K562 (cell line): ENCODE measurements at regions not wholly inside any gene's neighbourhood (a gene's known extent, or its start where the extent isn't known, plus 50 kb on each side); places are given as distances from the start of the nearest gene placed in this dataset.
"Not testable (repeated sequence)": the region's sequence is repeated elsewhere in the genome, so short reads cannot be mapped to it uniquely, and the experiment has no call there.

Source experiments
- CREB1 ChIP-seq, 2 experiments: sonication (generic) in 1 of 2; formaldehyde crosslinking in 1 of 2; IDR thresholded peaks; 2 replicates each; pipeline versions ENCODE4 v1.6.1 to v1.8.0; 2012 to 2022; ENCODE audit warnings: inconsistent platforms in 1 of 2, mild to moderate bottlenecking in 1 of 2, missing genetic modification reagents in 1 of 2, moderate library complexity in 1 of 2
- CTCF ChIP-seq, 3 experiments: IDR thresholded peaks in 2 of 3; conservative IDR thresholded peaks in 1 of 3; 2 replicates each; pipeline ENCODE4 v1.5.1; 2011 to 2012; ENCODE audit warnings: low read length in 3 of 3, mild to moderate bottlenecking in 3 of 3, control low read depth in 2 of 3, improper control_type of control experiment in 1 of 3, inconsistent platforms in 1 of 3, low read depth in 1 of 3, mixed read lengths in 1 of 3, moderate library complexity in 1 of 3; ENCODE audit not compliant: insufficient read depth in 2 of 3
- ZNF274 ChIP-seq: IDR thresholded peaks from 2 replicates; pipeline ENCODE4 v1.6.1; 2011; ENCODE audit warnings: low read depth, mild to moderate bottlenecking, low read length, moderate library complexity, borderline replicate concordance

GRCh38 chr10:21283053-21283452 is 242.4 kb downstream of the SKIDA1 start:
- not testable (repeated sequence) for TF ChIP-seq CTCF (IDR thresholded peaks at IDR 0.05 in 2 of 3, conservative IDR thresholded peaks at IDR 0.05 in 1 of 3; ENCODE audit: insufficient read depth in 2 of 3, low read depth in 1 of 3, low read length in 3 of 3); CREB1 (IDR thresholded peaks at IDR 0.05); CREB1 (CRISPR knock-in tag; IDR thresholded peaks at IDR 0.05); ZNF274
